AG09319 (cell line): ENCODE measurements at regions not wholly inside any gene's neighbourhood (a gene's known extent, or its start where the extent isn't known, plus 50 kb on each side); places are given as distances from the start of the nearest gene placed in this dataset.

Experiments
- DNase-seq: peaks from one replicate; pipeline ENCODE4 v3.0.0-alpha.2; 2010; ENCODE audit warnings: low read depth; ENCODE audit errors: extremely low read depth
- TF ChIP-seq, protein P1 (sequence below): IDR thresholded peaks from 2 replicates; pipeline ENCODE4 v1.5.1; 2011; ENCODE audit warnings: low read depth, mild to moderate bottlenecking, inconsistent platforms, low read length, moderate library complexity

DNA sequence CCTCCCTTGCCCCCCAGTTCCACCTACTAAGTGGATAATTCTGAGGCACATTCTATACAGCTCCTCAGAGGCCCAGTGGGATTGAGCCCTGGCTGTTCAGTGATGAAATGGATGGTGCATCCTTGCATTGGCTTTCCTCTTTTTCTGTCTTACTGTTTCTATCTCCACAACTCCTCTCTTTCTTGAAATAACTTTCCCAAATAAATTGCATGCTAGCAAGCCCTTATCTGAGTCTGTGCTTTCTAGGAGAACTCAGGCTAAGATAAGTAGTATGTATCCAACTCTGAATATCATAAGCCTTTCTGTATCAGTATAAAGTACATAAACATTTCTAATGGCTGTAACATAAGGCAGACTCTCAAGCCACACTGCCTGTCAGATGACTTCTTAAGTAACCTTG, 603.8 kb upstream of the USP24 start:
- TF ChIP-seq, protein P1, sequence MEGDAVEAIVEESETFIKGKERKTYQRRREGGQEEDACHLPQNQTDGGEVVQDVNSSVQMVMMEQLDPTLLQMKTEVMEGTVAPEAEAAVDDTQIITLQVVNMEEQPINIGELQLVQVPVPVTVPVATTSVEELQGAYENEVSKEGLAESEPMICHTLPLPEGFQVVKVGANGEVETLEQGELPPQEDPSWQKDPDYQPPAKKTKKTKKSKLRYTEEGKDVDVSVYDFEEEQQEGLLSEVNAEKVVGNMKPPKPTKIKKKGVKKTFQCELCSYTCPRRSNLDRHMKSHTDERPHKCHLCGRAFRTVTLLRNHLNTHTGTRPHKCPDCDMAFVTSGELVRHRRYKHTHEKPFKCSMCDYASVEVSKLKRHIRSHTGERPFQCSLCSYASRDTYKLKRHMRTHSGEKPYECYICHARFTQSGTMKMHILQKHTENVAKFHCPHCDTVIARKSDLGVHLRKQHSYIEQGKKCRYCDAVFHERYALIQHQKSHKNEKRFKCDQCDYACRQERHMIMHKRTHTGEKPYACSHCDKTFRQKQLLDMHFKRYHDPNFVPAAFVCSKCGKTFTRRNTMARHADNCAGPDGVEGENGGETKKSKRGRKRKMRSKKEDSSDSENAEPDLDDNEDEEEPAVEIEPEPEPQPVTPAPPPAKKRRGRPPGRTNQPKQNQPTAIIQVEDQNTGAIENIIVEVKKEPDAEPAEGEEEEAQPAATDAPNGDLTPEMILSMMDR: no peak
- no peak for DNase-seq

DNA sequence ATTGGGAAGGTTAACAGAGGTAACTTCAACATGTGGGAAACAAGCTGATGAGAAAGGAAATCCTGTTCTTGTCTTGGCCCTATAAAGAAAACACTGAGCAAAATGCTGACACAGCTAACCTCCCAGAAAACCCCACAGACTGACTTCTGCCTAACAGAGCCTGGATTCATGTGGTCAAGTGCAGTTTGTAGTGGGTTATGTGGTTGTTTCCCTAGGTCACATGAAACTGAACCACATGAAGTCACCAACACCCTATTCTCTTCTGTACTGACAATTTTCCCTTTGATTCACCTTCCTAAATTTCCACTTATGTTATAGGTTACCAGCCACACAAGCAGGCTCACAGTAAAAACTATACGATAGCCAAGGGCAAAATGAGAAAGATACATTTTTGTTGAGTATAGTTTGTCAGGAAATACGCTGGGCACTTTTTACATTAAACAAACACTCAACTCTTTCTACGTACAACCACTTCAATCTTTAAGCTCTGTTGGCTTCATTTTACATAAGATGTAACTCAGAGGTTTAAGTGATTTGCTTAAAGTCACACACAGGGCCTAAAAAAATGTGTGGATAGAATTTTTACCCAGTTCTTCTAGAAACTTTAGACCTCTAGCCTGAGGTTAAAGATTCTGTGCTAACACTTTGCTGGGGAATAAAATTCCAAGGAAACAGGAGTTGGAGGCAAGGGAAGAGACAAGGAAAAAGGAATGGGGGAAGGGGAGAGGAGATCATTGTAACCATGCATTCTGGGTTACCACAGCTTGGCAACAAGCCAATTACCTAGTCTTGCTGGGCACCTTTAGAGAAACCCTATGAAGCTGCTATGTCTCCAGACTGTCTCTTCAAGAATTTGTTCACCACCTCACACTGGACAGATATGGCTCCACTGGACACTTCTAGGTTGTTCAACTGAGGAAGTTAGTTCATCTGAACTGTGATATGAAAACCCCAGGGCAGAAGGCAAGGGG, 601.6 kb upstream of the USP24 start:
- TF ChIP-seq, protein P1: no peak

GRCh38 chr1:55815745-55816455, 600.7 kb upstream of the USP24 start:
- DNase-seq: no peak
- TF ChIP-seq, protein P1: no peak

More for the DNA sequence above, 601.6 kb upstream of the USP24 start:
- no peak for DNase-seq

DNA sequence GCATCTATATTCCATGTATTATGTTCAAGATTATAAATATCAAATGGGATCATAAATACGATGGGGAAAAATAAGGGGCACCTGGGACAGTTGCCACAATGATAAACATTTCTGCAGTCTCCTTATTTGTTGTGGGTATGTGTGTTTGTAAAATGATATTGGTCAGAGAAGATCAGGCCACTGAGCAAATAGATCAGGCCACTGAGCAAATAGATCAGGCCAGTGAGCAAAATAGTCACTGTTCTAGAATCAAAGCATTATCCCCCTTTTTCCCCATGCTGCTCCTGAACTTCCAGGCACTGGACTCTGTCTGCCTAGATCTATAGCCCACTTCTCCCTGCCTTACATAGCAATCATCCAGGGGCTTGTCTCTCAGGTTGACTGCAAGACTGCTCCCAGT, 599.8 kb upstream of the USP24 start:
- no peak for DNase-seq
- TF ChIP-seq, protein P1: no peak

GRCh38 chr1:55813618-55814017, 598.5 kb upstream of the USP24 start:
- TF ChIP-seq, protein P1: no peak
- peak; percentile 82 for DNase-seq

DNA sequence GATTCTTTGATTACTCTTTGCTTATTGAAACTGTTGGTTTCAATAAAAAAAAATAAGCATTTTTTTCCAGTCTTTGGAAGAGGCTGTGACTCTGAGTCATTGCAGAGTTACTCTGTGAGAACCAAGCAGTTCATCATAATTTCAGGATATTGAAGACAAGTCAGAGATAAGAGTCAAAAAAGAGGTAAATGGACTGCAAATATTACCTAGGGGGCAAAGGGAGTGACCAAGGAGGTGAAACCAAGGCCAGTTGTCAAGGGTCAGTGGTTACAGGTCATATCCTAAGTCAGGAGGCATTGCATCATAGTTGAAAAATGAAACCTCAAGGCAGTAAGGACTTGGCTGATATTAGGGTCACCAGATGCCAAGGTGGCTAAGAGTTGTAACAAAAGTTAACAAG, 597.1 kb upstream of the USP24 start:
- no peak for DNase-seq
- TF ChIP-seq, protein P1: no peak

DNA sequence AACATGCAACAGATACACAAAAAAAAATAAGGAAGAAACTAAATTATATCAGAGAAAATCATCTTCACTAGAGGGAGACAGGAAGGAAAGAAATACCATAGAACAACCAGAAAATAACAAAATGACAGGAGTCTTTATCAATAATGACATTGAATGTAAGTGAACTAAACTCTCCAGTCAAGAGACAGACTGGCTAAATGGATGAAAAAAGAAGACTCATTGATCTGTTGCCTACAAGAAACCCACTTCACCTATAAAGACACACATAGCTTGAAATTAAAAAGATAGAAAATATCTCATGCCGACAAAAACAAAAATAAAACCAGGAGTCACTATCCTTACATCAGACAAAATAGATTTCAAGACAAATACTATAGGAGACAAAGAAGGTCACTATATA, 593.1 kb upstream of the USP24 start:
- no peak for DNase-seq
- TF ChIP-seq, protein P1: no peak
